ENCODE measurements at regions not wholly inside any gene's neighbourhood (a gene's known extent, or its start where the extent isn't known, plus 50 kb on each side); places are given as distances from the start of the nearest gene placed in this dataset.

GRCh38 chr10:4205113-4205512 is 420.1 kb upstream of the KLF6 start:
- H3K36me3 Mint-ChIP-seq, result no peaks in the 10 kb centered on the region
- H3K36me3 ChIP-seq (ENCODE audit: control insufficient read depth in 2 of 2, extremely low read depth in 1 of 2, insufficient read depth in 1 of 2, low read length in 1 of 2), result no peaks in the 10 kb centered on the region
- H3K27me3 ChIP-seq (replicated peaks in 1 of 2; ENCODE audit: control insufficient read depth in 2 of 2, extremely low read depth in 1 of 2, insufficient read depth in 2 of 2, low read length in 1 of 2), result no peaks in the 10 kb centered on the region
- H3K9me3 ChIP-seq, result no peaks in the 10 kb centered on the region
- DNase-seq (no peak), ATAC-seq (replicated peaks in 1 of 4) (no peak)
- H3K27ac ChIP-seq (ENCODE audit: low read length), result no peak overlapping the region
- H3K9me3 Mint-ChIP-seq, result no peaks in the 10 kb centered on the region
- ChIA-PET CTCF (no interaction called here), POLR2A (no interaction called here)
- no peak overlapping the region for H3K27ac Mint-ChIP-seq
- no peak overlapping the region for H3K4me3 ChIP-seq (ENCODE audit: control insufficient read depth in 1 of 2, extremely low read depth in 1 of 2, low read length in 1 of 2)
- WGBS (ENCODE audit: insufficient coverage), result no CpG with 5 or more reads among the region's 1 CpG
- no peak overlapping the region for H3K4me3 Mint-ChIP-seq
- no peaks in the 10 kb centered on the region for H3K4me1 ChIP-seq (ENCODE audit: control insufficient read depth in 1 of 2, extremely low read depth in 1 of 2, insufficient read depth in 2 of 2, low read length in 2 of 2)
- H3K4me1 Mint-ChIP-seq, result no peaks in the 10 kb centered on the region
- H3K27me3 Mint-ChIP-seq, result peaks cover 0 to 3% of the 10 kb centered on the region in 2 donors

- ATAC-seq (replicated peaks in 1 of 4) (no peak), DNase-seq (no peak)
- no peak overlapping the region for H3K27ac ChIP-seq (ENCODE audit: low read length)
- H3K4me1 Mint-ChIP-seq, result no peaks in the 10 kb centered on the region
- H3K4me1 ChIP-seq (ENCODE audit: control insufficient read depth in 1 of 2, extremely low read depth in 1 of 2, insufficient read depth in 2 of 2, low read length in 2 of 2), result no peaks in the 10 kb centered on the region
- no peaks in the 10 kb centered on the region for H3K9me3 Mint-ChIP-seq
- H3K27me3 ChIP-seq (replicated peaks in 1 of 2; ENCODE audit: control insufficient read depth in 2 of 2, extremely low read depth in 1 of 2, insufficient read depth in 2 of 2, low read length in 1 of 2), result no peaks in the 10 kb centered on the region
- H3K9me3 ChIP-seq, result no peaks in the 10 kb centered on the region
- no peak overlapping the region for H3K4me3 Mint-ChIP-seq
- POLR2A ChIA-PET, result no interaction called here
- H3K4me3 ChIP-seq (ENCODE audit: control insufficient read depth in 1 of 2, extremely low read depth in 1 of 2, low read length in 1 of 2), result no peak overlapping the region
- no peaks in the 10 kb centered on the region for H3K36me3 Mint-ChIP-seq
- no peak overlapping the region for H3K27ac Mint-ChIP-seq
- CTCF ChIA-PET, result no interaction called here
- WGBS (ENCODE audit: insufficient coverage), result 82% methylated on average over 1 of the region's 1 CpG
- H3K27me3 Mint-ChIP-seq, result peaks cover 0 to 3% of the 10 kb centered on the region in 2 donors
- no peaks in the 10 kb centered on the region for H3K36me3 ChIP-seq (ENCODE audit: control insufficient read depth in 2 of 2, extremely low read depth in 1 of 2, insufficient read depth in 1 of 2, low read length in 1 of 2)
Observed at GRCh38 chr10:4202938-4203337, 417.9 kb upstream of the KLF6 start.

DNA sequence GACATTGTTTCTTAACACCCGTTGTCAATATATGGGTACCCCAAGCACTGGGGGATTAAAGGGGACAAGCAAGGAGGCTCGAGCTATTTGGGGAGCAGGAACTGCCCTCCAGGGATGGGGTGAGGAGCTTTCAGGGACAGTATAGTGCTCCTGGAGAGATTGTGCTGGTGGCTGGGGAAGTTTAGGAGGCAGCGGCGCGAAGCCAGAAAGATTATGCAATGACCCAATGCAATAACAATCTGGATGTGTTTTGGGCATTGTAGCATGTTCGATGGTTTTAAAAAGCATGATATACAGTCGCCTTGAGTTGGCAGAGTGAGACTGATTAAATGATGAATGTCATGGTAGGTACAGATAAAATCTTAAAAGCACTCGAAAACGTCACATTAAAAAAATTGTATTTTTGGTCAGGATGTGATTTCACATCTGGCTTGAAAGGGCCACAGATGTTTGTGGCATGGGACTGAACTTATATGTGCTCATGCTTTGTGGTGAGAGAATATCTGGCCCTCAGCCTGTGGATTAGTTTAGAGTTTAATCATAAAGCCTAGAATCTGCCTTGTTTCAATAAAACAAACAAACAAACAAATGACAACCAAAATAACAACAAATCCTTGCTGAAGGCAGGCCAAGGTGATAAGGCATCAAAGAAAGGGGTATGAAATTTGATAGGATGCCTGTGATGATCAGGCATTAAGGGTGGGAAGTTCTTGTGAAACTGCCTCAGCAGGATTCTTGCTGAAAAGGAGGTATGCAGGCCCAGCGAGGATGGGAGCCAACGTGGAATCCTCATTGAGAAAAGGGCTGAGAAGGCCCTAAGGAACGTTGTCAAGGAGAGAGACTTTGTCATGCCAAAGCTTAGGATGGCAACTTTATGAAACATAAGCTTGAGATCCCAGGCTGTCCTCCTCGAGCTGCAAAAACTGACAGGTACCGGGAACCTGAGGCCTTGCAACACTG is 417.1 kb upstream of the KLF6 start:
- no peak for DNase-seq
- no peak for ATAC-seq (replicated peaks in 1 of 4)
- Mint-ChIP-seq H3K27me3 (peaks cover 0 to 3% of the 10 kb centered on the region in 2 donors), H3K4me1 (peaks cover 0 to 2% (median under 1%) of the 10 kb centered on the region in 3 donors), H3K4me3 (no peak overlapping the region), H3K27ac (no peak overlapping the region), H3K36me3 (no peaks in the 10 kb centered on the region), H3K9me3 (no peaks in the 10 kb centered on the region)
- WGBS (ENCODE audit: insufficient coverage), result 78% methylated on average over 10 of the region's 14 CpGs
- Histone ChIP-seq H3K27ac (ENCODE audit: low read length) (no peak overlapping the region), H3K4me3 (ENCODE audit: control insufficient read depth in 1 of 2, extremely low read depth in 1 of 2, low read length in 1 of 2) (no peak overlapping the region), H3K27me3 (replicated peaks in 1 of 2; ENCODE audit: control insufficient read depth in 2 of 2, extremely low read depth in 1 of 2, insufficient read depth in 2 of 2, low read length in 1 of 2) (no peaks in the 10 kb centered on the region), H3K4me1 (ENCODE audit: control insufficient read depth in 1 of 2, extremely low read depth in 1 of 2, insufficient read depth in 2 of 2, low read length in 2 of 2) (no peaks in the 10 kb centered on the region), H3K36me3 (ENCODE audit: control insufficient read depth in 2 of 2, extremely low read depth in 1 of 2, insufficient read depth in 1 of 2, low read length in 1 of 2) (no peaks in the 10 kb centered on the region), H3K9me3 (no peaks in the 10 kb centered on the region)
- CTCF ChIA-PET, result no interaction called here
- POLR2A ChIA-PET, result no interaction called here

GRCh38 chr10:4199196-4199595 is 414.2 kb upstream of the KLF6 start:
- Histone ChIP-seq H3K36me3 (ENCODE audit: control insufficient read depth in 2 of 2, extremely low read depth in 1 of 2, insufficient read depth in 1 of 2, low read length in 1 of 2) (no peaks in the 10 kb centered on the region), H3K27ac (ENCODE audit: low read length) (no peak overlapping the region), H3K4me1 (ENCODE audit: control insufficient read depth in 1 of 2, extremely low read depth in 1 of 2, insufficient read depth in 2 of 2, low read length in 2 of 2) (no peaks in the 10 kb centered on the region), H3K9me3 (no peaks in the 10 kb centered on the region), H3K27me3 (replicated peaks in 1 of 2; ENCODE audit: control insufficient read depth in 2 of 2, extremely low read depth in 1 of 2, insufficient read depth in 2 of 2, low read length in 1 of 2) (no peaks in the 10 kb centered on the region), H3K4me3 (ENCODE audit: control insufficient read depth in 1 of 2, extremely low read depth in 1 of 2, low read length in 1 of 2) (no peak overlapping the region)
- Mint-ChIP-seq H3K27ac (no peak overlapping the region), H3K27me3 (peaks cover 0 to 3% of the 10 kb centered on the region in 2 donors), H3K36me3 (no peaks in the 10 kb centered on the region), H3K4me1 (peaks cover 0 to 7% (median 6%) of the 10 kb centered on the region in 3 donors), H3K9me3 (no peaks in the 10 kb centered on the region), H3K4me3 (no peak overlapping the region)
- POLR2A ChIA-PET, result no interaction called here
- CTCF ChIA-PET, result no interaction called here
- ATAC-seq (replicated peaks in 1 of 4) (no peak), DNase-seq (no peak)
- WGBS (ENCODE audit: insufficient coverage), result no CpG with 5 or more reads among the region's 2 CpGs

DNA sequence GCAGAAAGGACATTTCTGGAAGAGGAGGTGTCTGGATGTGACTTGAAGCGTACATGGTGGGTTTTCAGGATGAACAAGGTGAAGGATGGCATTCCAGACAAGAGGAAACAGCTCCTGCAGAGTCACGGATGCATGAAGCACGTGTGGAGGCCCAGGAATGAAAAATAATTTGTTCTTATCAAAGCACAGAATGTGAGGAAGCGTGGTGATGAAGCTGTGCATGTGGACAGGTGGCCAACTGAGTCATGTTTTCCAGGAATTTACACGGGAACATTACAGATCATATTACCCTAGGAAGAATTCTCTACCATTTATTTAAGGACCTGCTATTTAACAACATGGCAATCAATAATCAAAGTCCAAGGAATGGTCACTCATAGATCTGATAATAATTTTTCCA is 413.2 kb upstream of the KLF6 start:
- no peak for ATAC-seq (replicated peaks in 1 of 4)
- no peaks in the 10 kb centered on the region for H3K9me3 Mint-ChIP-seq
- H3K4me1 Mint-ChIP-seq, result peaks cover 0 to 7% (median 6%) of the 10 kb centered on the region in 3 donors
- 96% methylated on average over 2 of the region's 5 CpGs for WGBS (ENCODE audit: insufficient coverage)
- no peaks in the 10 kb centered on the region for H3K9me3 ChIP-seq
- H3K36me3 ChIP-seq (ENCODE audit: control insufficient read depth in 2 of 2, extremely low read depth in 1 of 2, insufficient read depth in 1 of 2, low read length in 1 of 2), result no peaks in the 10 kb centered on the region
- no peaks in the 10 kb centered on the region for H3K4me1 ChIP-seq (ENCODE audit: control insufficient read depth in 1 of 2, extremely low read depth in 1 of 2, insufficient read depth in 2 of 2, low read length in 2 of 2)
- no peak for DNase-seq
- H3K27me3 Mint-ChIP-seq, result peaks cover 0 to 3% of the 10 kb centered on the region in 2 donors
- H3K27me3 ChIP-seq (replicated peaks in 1 of 2; ENCODE audit: control insufficient read depth in 2 of 2, extremely low read depth in 1 of 2, insufficient read depth in 2 of 2, low read length in 1 of 2), result no peaks in the 10 kb centered on the region
- no peak overlapping the region for H3K27ac Mint-ChIP-seq
- ChIA-PET CTCF (no interaction called here), POLR2A (no interaction called here)
- H3K4me3 Mint-ChIP-seq, result no peak overlapping the region
- H3K4me3 ChIP-seq (ENCODE audit: control insufficient read depth in 1 of 2, extremely low read depth in 1 of 2, low read length in 1 of 2), result no peak overlapping the region
- no peaks in the 10 kb centered on the region for H3K36me3 Mint-ChIP-seq
- H3K27ac ChIP-seq (ENCODE audit: low read length), result no peak overlapping the region

DNA sequence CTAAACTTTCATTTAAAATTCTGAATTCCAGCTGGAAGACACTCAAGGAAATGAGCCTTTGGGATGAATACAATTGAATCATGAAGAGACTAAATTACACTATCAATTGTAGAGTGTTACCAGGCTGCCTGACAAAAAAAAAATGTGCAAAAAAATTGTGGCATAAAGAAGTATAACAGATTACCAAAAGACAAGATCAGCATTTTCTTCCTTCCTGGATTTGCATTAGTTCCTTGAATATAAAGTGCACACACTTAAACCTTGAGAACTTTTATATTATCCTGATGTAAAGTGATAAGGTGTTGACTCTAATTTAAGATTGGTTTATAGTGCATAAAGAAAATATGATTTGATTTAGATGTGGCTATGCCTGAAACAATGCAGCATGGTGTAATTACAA is 412.7 kb upstream of the KLF6 start:
- H3K4me1 Mint-ChIP-seq, result peaks cover 0 to 7% (median 6%) of the 10 kb centered on the region in 3 donors
- no peaks in the 10 kb centered on the region for H3K36me3 Mint-ChIP-seq
- no peak overlapping the region for H3K27ac Mint-ChIP-seq
- H3K27me3 Mint-ChIP-seq, result peaks cover 0 to 3% of the 10 kb centered on the region in 2 donors
- H3K9me3 Mint-ChIP-seq, result no peaks in the 10 kb centered on the region
- no peaks in the 10 kb centered on the region for H3K9me3 ChIP-seq
- H3K27me3 ChIP-seq (replicated peaks in 1 of 2; ENCODE audit: control insufficient read depth in 2 of 2, extremely low read depth in 1 of 2, insufficient read depth in 2 of 2, low read length in 1 of 2), result no peaks in the 10 kb centered on the region
- H3K4me3 Mint-ChIP-seq, result no peak overlapping the region
- H3K4me1 ChIP-seq (ENCODE audit: control insufficient read depth in 1 of 2, extremely low read depth in 1 of 2, insufficient read depth in 2 of 2, low read length in 2 of 2), result no peaks in the 10 kb centered on the region
- H3K27ac ChIP-seq (ENCODE audit: low read length), result no peak overlapping the region
- no peaks in the 10 kb centered on the region for H3K36me3 ChIP-seq (ENCODE audit: control insufficient read depth in 2 of 2, extremely low read depth in 1 of 2, insufficient read depth in 1 of 2, low read length in 1 of 2)
- ChIA-PET CTCF (no interaction called here), POLR2A (no interaction called here)
- ATAC-seq (replicated peaks in 1 of 4) (no peak), DNase-seq (no peak)
- H3K4me3 ChIP-seq (ENCODE audit: control insufficient read depth in 1 of 2, extremely low read depth in 1 of 2, low read length in 1 of 2), result no peak overlapping the region
